Activated CD8-positive, alpha-beta memory T cell treated with anti-CD3 and anti-CD28 coated beads for 36 hours (primary cell): ENCODE measurements at regions not wholly inside any gene's neighbourhood (a gene's known extent, or its start where the extent isn't known, plus 50 kb on each side); places are given as distances from the start of the nearest gene placed in this dataset.

Experiments used
- CTCF ChIA-PET: fragments of 350-600 bp; sonication (Branson Sonifier 250); formaldehyde crosslinking; loops from one replicate; lab custom pipeline; 2021; ENCODE audit warnings: antibody characterized with exemption; lab: Charles Lee
- POLR2A ChIA-PET: fragments of 350-600 bp; sonication (Branson Sonifier 250); formaldehyde crosslinking; loops from one replicate; lab custom pipeline; 2021; ENCODE audit warnings: antibody characterized with exemption; lab: Charles Lee

DNA sequence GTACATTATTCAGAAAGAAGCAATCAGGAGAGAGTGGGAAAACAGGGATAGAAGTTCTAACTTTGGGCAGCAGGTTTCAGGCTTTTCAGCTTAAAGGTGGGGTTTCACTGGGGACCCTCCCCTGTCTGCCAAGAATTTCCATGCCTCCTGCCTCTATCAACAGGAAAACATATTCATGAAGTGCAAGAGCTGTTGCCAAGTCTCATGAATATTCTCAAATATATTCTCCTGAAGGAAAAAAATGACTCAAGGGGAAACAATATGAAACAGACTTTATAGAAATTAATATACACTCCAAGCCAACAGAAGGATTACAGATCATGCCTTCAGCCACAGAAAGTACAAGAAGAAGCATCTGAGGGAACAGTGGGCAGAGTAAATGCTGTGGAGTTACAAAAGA, 713.3 kb upstream of the ADAMTS5 start:
- ChIA-PET POLR2A (no interaction called here), CTCF (no interaction called here)

DNA sequence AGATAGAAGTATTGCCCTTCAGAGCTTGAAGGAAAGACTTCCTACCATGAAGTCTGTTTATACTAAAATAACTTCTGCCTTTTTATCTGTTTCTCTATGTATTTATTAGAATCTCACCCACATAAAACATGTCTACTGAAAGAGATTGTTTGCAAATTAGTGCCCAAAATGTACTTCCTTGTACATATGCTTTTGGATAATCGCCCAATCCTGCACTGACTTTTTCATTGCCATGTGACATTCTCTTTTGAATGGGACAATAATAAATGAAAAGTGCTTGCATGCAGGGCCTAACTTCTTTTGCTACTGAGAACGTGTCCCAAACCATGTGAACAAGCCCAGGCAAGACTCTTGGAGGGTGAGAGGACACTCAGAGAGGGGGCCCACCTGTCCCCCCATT, 711.6 kb upstream of the ADAMTS5 start:
- POLR2A ChIA-PET: no interaction called here
- CTCF ChIA-PET: no interaction called here

DNA sequence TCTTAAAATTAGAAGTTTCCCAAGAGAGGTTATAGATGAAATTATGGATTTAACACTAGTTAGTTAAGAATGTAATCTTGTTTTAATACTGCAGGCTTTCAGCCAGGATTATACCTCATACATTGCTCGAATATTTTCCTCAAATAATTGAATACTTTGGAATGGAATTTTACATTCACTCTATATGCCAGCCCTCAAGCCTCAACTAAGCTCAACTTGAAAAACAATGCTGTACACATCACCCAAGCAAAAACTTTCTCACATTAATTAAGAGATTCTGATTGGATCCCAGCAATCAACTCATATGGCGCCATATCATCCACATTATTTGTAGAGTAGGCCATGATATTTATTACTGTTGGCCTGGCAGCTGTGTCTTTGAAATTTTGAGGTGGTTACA, 710.7 kb upstream of the ADAMTS5 start:
- CTCF ChIA-PET: no interaction called here

DNA sequence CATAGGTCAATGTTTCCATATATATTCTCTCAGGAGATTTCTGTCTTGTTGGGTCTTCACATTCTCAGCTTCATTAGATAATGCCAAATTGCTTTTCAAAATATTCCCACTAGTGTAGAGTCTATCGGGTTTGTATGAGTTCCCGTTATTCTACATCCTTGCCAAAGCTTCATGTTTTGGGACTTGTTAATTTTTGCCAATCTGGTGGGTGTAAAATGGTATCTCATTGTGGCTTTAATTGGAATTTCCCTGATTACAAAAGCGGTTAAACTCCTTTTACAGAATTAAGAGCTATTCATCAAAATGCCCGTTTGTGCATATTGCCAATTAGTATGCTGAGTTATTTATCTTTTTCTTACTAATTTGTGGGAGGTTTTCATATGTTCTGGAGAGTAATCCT, 708.4 kb upstream of the ADAMTS5 start:
- POLR2A ChIA-PET: no interaction called here
- CTCF ChIA-PET: no interaction called here

More for the DNA sequence above, 710.7 kb upstream of the ADAMTS5 start:
- POLR2A ChIA-PET: no interaction called here

DNA sequence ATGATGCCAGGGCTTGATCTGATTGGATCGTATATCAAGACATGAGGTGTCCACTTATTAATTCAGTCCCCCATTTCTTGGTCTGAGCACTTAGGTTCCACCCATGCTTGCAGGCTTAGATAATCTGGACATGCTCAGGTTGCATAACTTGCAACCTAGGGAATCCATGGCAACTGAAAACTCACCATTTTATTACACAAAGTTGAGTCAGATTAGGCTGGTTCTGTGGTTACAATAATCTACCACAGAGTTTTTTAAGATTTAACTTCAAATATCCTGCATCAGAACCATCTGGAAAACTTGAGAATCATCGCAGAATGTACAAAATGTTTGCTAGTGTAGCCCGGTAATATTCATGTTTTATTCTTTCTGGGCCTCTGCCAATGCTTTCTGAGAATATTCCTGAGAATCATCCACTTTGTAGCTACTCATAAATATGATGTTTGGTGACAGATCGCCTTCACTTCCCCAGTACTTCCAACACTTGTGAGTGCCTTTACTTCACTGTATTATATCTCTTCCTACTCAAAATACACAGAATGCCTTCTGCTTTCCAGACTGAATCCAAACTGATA, 707.2 kb upstream of the ADAMTS5 start:
- ChIA-PET CTCF (no interaction called here), POLR2A (no interaction called here)

DNA sequence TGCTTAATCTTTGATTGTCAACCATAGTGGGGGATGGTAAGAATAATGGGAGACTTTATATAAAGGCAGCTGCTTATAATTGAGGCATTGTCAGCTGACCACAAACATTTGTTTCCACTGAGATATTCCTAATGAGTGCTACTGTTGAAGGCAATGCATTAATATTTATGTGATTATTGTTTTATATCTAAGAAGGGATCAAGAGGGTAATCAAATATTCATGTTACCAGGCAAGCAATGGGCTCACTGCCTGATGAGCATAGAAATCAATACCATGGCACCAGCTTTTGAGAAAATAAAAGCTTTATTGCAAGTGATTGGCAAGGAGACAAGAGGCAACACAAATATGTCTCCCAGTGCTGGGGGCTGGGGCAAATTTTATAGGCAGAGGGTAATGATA, 706.7 kb upstream of the ADAMTS5 start:
- CTCF ChIA-PET: no interaction called here
- POLR2A ChIA-PET: no interaction called here

DNA sequence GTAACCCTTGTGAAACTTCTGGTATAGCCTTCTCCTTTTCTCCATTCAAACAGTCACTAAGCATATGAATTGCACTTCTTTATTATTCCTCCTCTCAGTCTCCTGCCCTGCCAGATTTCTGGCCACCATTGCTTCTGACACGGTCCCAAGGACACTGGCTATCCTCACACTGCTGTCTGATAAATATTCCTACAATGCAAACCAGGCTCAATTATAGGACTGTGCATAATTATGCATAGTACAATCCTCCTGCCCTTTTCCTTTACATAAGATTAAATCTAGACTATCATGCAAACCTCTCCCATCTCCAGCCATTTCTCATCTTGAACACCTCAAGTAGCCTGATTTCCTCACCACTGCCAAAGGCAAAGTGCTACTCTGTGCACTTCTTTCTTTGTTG, 704.3 kb upstream of the ADAMTS5 start:
- ChIA-PET CTCF (no interaction called here), POLR2A (no interaction called here)

DNA sequence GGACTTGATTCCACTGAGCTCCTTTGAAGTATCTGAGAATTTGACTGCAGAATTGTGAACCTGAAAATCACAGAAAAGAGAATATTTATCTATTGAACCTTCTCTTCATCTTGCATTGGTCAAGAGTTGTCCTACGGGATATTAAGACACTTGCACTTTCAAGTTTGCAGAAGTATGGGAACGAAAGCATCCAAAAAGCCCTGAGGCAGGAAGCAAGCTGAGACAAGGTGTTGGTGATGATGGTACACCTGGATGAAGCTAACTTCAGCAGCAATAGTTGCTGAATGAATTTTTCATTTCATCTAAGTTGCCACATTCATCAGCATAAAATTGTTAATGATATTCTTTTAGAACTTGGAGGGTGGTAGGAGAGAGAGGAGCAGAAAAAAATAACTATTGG, 686.6 kb upstream of the ADAMTS5 start:
- ChIA-PET CTCF (no interaction called here), POLR2A (no interaction called here)

DNA sequence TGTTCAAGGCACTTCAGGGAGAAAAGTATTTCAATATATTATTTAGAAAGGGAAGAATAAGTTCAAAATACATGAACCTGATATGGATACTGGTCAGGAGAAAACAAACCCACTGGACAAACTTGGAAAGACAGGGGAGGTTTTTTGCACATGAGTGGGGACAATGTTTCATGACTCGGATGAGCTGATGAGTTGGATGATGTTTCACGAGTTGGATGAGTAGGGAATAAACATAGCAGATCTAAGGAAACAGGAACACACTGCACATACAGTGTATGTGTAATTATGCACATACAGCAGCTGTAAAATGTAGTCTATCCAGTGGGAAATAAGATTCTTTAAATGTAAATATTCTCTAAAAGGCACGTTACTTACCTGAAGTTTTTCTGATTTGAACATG, 682.9 kb upstream of the ADAMTS5 start:
- CTCF ChIA-PET: no interaction called here
- POLR2A ChIA-PET: no interaction called here

DNA sequence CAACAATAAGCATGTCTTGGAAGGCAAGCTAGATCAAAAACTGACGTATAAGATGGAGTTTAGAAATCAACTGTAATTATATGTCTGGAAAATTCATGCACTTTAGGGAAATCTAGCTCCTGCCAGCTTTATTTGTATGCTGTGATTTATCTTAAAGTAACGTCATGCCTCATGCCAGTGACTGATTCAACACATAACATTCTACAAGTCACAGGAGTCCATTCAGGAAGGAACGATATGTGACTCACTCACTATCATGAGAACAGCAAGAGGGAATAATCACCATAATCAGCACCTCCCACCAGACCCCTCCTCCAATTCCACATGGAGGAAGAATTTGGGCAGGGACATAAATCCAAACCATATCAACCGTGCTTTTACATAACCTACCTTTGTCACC, 682.4 kb upstream of the ADAMTS5 start:
- ChIA-PET POLR2A (no interaction called here), CTCF (no interaction called here)

DNA sequence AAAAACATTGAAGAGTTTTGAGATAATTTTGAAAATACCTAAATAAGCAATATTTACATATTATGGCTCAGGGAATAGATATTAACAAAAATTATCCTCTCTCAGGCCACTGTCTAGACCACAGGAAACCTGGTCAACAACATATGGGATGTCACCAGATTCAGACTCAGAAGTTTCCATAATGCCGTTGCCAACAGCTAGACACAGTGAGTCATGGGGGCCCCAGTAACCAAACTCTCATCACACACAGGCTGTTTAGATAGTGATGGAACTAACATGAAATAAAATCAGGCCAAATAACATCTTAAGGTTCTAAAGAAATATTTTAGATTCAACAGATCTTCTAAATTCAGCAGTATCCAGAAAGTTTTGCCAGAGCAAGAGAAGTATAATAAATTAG, 681.7 kb upstream of the ADAMTS5 start:
- ChIA-PET POLR2A (no interaction called here), CTCF (no interaction called here)

DNA sequence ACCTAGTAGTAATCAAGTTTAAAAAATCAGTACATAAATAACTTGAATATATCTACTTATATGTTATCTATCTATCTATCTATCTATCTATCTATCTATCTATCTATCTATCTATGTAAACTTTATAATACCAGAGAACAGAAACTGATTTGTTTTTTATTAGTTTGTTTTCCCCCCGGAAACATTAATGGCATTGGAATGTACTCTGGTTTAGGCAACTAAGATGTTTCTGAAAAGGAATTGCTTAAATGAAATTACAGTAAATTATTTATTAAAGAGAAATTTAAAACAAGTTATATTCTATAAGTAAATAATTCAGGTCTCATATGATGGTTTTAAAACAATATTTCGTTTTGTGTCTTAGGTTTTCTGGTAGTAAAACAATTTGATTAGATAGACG, 681.0 kb upstream of the ADAMTS5 start:
- ChIA-PET POLR2A (no interaction called here), CTCF (no interaction called here)

DNA sequence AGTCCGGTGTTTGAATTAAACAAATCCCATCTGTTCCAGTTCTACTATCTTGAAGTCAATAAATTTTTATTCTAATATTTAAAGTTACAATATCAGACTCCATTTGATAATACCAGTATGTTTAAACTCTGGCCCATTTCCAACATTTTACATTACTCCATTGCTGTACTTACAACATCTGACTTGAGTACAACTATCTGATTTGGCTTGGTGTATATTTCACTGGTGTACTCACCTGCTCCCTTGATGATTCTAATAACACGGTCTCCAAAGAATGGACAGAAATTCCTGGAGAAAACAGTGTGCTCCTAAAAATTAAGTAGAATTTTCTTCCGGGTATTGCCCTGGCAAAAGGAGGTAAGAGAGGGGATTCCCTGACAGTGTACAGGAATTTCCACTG, 680.5 kb upstream of the ADAMTS5 start:
- ChIA-PET CTCF (no interaction called here), POLR2A (no interaction called here)

DNA sequence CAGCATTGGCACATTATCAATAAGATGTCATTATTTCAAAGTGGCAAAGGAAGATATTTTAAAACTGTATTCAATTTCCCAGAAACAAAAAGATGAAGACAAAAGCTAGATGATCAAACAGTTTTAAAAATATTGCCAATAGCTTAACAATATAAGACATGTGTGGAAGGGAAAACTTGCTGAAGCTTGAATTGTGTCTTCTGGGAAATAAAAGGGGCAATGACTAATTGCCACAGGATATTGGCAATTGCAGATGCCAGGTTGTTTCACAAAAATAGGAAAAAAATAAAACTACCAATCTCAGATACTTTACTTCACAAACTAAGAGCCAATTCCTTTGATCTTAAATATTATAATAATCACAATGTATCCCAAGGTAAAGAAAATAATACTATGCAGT, 679.8 kb upstream of the ADAMTS5 start:
- ChIA-PET CTCF (no interaction called here), POLR2A (no interaction called here)

DNA sequence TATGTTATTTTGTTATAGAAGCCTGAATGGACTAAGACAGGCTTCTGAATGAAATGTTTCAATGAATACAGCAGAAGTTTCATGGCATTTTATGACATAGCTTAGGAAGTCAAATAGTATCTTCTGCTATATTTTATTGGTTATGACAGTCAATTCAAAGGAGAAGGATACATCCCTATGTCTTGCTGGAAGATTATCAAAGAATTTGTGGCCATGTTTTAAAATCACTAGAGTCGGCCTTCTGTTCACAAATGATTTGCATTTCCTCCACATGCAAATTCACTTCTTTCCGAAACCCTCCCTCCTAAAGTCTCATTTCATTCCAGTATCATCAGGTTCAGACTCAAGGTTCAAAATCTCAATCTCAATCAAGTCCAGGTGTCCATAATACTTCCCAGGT, 679.2 kb upstream of the ADAMTS5 start:
- ChIA-PET POLR2A (no interaction called here), CTCF (no interaction called here)

DNA sequence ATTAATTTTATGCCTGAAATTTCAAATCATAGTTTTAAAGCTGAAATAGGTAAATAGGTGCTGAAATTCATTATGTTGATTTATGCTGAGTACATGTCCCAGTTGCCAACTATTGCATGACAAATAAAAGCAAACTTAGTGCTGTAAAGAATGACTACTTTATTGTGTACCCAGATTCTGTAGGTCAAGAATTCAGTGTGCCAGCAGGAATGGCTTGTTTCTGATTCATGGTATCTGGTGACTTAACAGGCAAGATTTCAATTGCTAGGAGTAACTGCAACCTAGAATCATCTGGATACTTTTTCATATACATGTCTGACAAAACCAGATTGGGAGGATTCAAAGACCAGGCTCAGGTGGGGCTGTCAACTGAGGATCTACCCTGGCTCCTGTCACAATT, 678.4 kb upstream of the ADAMTS5 start:
- POLR2A ChIA-PET: no interaction called here

DNA sequence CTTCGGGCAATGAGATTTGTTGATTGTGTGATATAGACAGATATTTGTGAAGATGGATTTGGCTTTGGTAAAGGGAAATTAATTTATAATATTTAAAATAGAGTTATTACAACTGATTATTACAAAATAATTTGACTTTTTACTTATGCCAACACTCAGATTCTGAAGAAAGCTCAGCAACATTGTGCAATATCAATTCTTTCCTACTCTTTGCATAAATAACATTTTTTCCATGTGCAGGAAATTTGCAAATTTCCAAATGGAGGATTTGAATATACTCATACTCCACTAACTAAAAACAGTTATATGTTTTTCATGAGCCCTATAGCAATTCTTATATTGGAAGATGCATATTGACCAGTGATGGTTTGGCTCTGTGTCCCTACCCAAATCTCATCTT, 676.4 kb upstream of the ADAMTS5 start:
- CTCF ChIA-PET: no interaction called here

More for the DNA sequence above, 678.4 kb upstream of the ADAMTS5 start:
- CTCF ChIA-PET: no interaction called here

DNA sequence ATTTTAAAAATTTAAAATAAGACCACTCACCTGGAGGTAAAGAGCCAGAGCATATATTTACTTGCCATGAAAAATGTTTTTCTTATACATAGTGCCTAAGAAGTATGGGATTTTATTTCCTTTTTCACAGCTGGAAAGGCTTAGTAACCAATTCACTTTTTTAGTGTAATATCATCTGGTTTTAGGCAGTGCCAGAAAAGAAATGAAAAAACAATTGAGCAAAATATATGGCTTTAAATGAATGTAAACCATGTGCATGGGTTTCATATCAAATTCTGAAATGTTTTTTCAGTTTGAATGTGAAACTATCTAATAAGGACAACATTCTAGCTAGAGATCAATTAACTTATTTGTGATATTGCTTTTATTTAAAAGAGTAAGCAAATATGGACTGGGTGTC, 672.4 kb upstream of the ADAMTS5 start:
- ChIA-PET POLR2A (no interaction called here), CTCF (no interaction called here)

More for the DNA sequence above, 676.4 kb upstream of the ADAMTS5 start:
- POLR2A ChIA-PET: no interaction called here

DNA sequence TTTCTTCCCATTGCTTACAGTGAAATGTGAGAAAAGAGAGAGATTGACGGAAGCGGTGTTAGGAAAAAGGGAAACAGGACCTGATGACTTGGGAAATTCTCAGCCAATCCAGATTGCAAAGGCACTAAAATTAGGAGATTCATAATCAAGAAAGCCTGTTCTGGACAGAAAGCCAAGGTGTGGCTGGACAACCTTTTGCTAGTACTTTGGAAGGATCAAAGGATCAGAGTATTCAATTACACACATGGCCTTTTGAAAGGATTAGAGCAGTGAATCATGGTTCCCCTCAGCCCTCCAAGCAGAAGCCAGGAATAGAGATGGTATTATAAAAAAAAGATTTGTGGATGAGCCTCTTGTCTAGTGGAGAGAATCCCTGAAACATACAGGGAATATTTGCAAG, 669.8 kb upstream of the ADAMTS5 start:
- ChIA-PET CTCF (no interaction called here), POLR2A (no interaction called here)

DNA sequence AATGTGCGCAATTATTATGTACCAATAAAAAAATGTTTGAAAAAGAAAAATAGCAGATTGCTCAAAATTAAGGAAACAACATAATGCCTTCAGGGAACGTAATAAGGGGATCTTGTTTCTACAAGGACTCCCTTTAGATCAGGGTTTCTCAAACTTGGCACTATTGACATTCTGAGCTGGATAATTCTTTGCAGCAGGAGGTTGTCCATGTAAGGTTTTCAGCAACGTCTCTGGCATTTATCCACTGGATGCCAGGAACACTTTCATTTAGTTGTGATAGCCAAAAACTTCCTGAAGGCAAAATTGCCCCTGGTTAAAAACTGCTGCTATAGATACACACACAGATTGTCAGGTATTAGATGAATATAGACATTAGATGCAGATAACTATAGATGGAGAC, 666.7 kb upstream of the ADAMTS5 start:
- ChIA-PET POLR2A (no interaction called here), CTCF (no interaction called here)

DNA sequence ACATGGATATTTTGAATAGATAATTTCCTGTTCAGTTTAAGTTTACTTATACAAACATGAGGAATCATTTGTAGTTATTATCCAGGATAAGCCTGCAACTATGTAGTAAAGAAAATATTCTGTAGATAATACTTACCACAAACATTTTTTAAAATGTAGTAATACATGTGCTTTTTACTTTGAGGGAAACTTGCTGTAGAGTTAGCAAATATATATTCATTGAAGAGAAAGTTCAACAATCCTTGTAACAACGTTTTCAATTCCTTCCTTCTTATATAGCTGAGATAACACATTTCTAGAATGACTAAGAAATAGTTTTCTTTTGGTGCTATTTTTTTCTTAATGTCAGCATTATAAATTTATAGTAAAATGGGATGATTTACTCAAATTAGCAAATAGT, 664.6 kb upstream of the ADAMTS5 start:
- CTCF ChIA-PET: no interaction called here
- POLR2A ChIA-PET: no interaction called here

DNA sequence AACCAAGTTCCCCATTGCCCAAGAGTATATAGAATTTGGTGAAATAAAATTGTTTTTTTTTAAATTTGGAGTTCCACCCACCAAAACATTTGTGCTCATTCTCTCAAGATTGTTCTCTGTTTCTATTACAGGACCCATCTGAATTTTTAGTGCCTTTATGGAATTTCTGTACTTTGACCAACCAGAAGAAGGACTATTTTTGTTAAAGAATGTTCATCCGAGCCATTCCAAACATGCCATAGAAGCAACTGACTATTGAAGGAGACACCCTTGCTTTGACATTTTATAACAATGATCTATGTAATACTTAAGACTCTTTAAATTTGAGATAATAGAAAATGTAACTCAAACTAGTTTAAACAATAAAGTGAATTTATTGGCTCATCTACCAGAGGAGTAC, 655.7 kb upstream of the ADAMTS5 start:
- CTCF ChIA-PET: no interaction called here
- POLR2A ChIA-PET: no interaction called here
